B cell (primary cell): ENCODE measurements at regions not wholly inside any gene's neighbourhood (a gene's known extent, or its start where the extent isn't known, plus 50 kb on each side); places are given as distances from the start of the nearest gene placed in this dataset.

Experiments used
- ATAC-seq: fragments of 200-7000 bp; cut with Tn5 transposase; one replicate; pipeline ENCODE4 v1.10.0; 2021; ENCODE audit warnings: low read depth, mild to moderate bottlenecking, moderate number of reproducible peaks, moderate library complexity
- CTCF ChIA-PET: fragments of 350-600 bp; sonication (Branson Sonifier 250); formaldehyde crosslinking; loops from one replicate; lab custom pipeline; 2021; ENCODE audit warnings: antibody characterized with exemption, inconsistent platforms; lab: Charles Lee
- POLR2A ChIA-PET: fragments of 350-600 bp; sonication (Branson Sonifier 250); formaldehyde crosslinking; loops from one replicate; lab custom pipeline; 2021; ENCODE audit warnings: antibody characterized with exemption; lab: Charles Lee
- DNase-seq: peaks from one replicate; pipeline ENCODE4 v3.0.0; 2013
- H2AFZ ChIP-seq: 2 replicates; pipeline ENCODE4 v1.6.1; 2012; ENCODE audit warnings: mild to moderate bottlenecking, low read depth, low read length; ENCODE audit not compliant: insufficient read depth, poor library complexity, severe bottlenecking
- H3K27ac ChIP-seq, 2 donors: 1 replicate in 1 of 2; 2 replicates in 1 of 2; pipeline ENCODE4 v1.5.1; 2012 to 2013; ENCODE audit warnings: low read length in 2 of 2, mild to moderate bottlenecking in 2 of 2, moderate library complexity in 1 of 2
- H3K27me3 ChIP-seq, 4 experiments: fragments of 200-600 bp in 1 of 4; sonication (generic) in 1 of 4; replicated peaks in 1 of 4; 1 replicate in 2 of 4; 2 replicates in 2 of 4; pipeline versions ENCODE4 v1.6.1 to v1.7.0; 2013 to 2016; ENCODE audit warnings: low read length in 3 of 4, mild to moderate bottlenecking in 2 of 4, mixed read lengths in 1 of 4, moderate library complexity in 1 of 4; ENCODE audit not compliant: insufficient read depth in 4 of 4, control insufficient read depth in 3 of 4; ENCODE audit errors: control extremely low read depth in 1 of 4
- H3K36me3 ChIP-seq, 2 experiments: replicated peaks in 1 of 2; 1 replicate in 1 of 2; 2 replicates in 1 of 2; pipeline versions ENCODE4 v1.6.1 to v1.7.1; 2013; ENCODE audit warnings: low read length in 1 of 2; ENCODE audit not compliant: insufficient read depth in 2 of 2, control insufficient read depth in 1 of 2; ENCODE audit errors: control extremely low read depth in 1 of 2, extremely low read depth in 1 of 2
- H3K4me1 ChIP-seq, 2 donors: fragments of 200-600 bp in 1 of 2; sonication (generic) in 1 of 2; 1 replicate in 1 of 2; 2 replicates in 1 of 2; pipeline versions ENCODE4 v1.5.1 to v1.6.1; 2013 to 2017; ENCODE audit warnings: low read length in 2 of 2; ENCODE audit not compliant: control insufficient read depth in 2 of 2, insufficient read depth in 2 of 2
- H3K4me2 ChIP-seq: replicated peaks from 2 replicates; pipeline ENCODE3; 2012; ENCODE audit warnings: mild to moderate bottlenecking, low read depth, low read length; ENCODE audit not compliant: poor library complexity, severe bottlenecking
- H3K4me3 ChIP-seq, 5 experiments: fragments of 200-600 bp in 1 of 5; sonication (generic) in 1 of 5; 1 replicate in 3 of 5; 2 replicates in 2 of 5; pipeline versions ENCODE4 v1.5.1 to v1.7.0; 2011 to 2016; ENCODE audit warnings: low read length in 4 of 5, mild to moderate bottlenecking in 4 of 5, low read depth in 2 of 5, control low read depth in 1 of 5, moderate library complexity in 1 of 5; ENCODE audit not compliant: insufficient read depth in 1 of 5; ENCODE audit errors: control extremely low read depth in 1 of 5, extremely low read depth in 1 of 5
- H3K79me2 ChIP-seq: fragments of 200-600 bp; sonication (generic); one replicate; pipeline ENCODE4 v1.6.0; 2016; ENCODE audit warnings: low read length; ENCODE audit not compliant: control insufficient read depth, insufficient read depth
- H3K9ac ChIP-seq: fragments of 200-600 bp; sonication (generic); 2 replicates; pipeline ENCODE4 v1.6.1; 2017; ENCODE audit warnings: mild to moderate bottlenecking, low read length, moderate library complexity
- H3K9me3 ChIP-seq, 3 donors: one replicate each; pipeline versions ENCODE4 v1.6.1 to v1.7.1; 2013; ENCODE audit warnings: low read length in 2 of 3; ENCODE audit not compliant: control insufficient read depth in 2 of 3, insufficient read depth in 1 of 3; ENCODE audit errors: control extremely low read depth in 1 of 3
- H4K20me1 ChIP-seq: 2 replicates; pipeline ENCODE4 v1.6.0; 2012; ENCODE audit warnings: mild to moderate bottlenecking, low read length; ENCODE audit not compliant: insufficient read depth, control insufficient read depth, poor library complexity, severe bottlenecking
- H3K27ac Mint-ChIP-seq: one replicate; pipeline ENCODE4 v1.8.0; 2021; ENCODE audit warnings: mixed read lengths
- H3K27me3 Mint-ChIP-seq: one replicate; pipeline ENCODE4 v1.8.0; 2021; ENCODE audit warnings: mixed read lengths
- H3K4me1 Mint-ChIP-seq: one replicate; pipeline ENCODE4 v1.8.0; 2021; ENCODE audit warnings: mixed read lengths
- H3K4me3 Mint-ChIP-seq: one replicate; pipeline ENCODE4 v1.8.0; 2021; ENCODE audit warnings: mixed read lengths
- H3K9me3 Mint-ChIP-seq: one replicate; pipeline ENCODE4 v1.8.0; 2022; ENCODE audit warnings: mixed read lengths; ENCODE audit not compliant: insufficient read depth
- CTCF ChIP-seq: fragments of 200-600 bp; IDR thresholded peaks from one replicate; pipeline ENCODE4 v1.8.0; 2022; ENCODE audit warnings: antibody characterized with exemption, mild to moderate bottlenecking
- EZH2 ChIP-seq: IDR thresholded peaks from 2 replicates; pipeline ENCODE4 v1.6.1; 2012; ENCODE audit warnings: borderline replicate concordance, low read depth, mild to moderate bottlenecking, moderate library complexity, low read length; ENCODE audit not compliant: insufficient read depth, poor library complexity, severe bottlenecking
- WGBS: methylation state at CpG from one replicate; pipeline ENCODE4 v1.1.5; 2013; ENCODE audit warnings: missing lambda C conversion rate; ENCODE audit not compliant: insufficient coverage; 5-methylcytosine and 5-hydroxymethylcytosine counted together
- intact Hi-C: fragments of 100-400 bp; cut with micrococcal nuclease; formaldehyde crosslinking; loops from one replicate; pipeline ENCODE4 v1.10.0; 2022

DNA sequence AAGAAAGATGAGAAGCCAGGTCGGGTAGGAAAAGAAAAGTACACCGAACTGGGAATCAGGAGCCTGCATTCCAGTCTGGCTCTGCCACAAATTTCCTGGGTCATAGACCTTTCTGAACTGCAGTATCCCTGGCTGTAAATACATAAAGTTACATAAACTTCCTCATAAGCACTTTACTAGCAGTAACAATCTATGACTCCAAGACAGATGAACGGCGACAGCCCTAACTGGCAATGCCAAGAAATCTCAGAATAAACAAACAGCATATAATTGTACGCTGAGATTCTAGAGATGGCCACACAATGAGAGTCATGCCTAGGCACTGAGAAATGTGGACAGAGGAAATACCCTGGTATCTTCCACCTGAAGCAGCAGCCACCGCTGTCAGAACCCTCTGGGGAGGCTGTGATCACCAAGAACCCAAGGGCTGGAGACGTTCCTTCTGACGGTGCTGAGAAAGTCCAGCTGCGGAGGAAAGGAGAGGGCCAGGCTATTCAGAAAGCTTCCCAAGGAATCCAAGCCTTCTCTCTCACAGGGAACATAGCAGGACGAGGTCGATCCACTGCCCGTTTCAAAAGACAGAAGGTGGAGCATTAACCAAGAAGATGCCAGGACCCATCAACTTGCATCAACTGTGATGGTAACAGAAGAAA lies 89.3 kb upstream of the SLC66A3 start:
- POLR2A ChIA-PET = no interaction called here
- ATAC-seq (no peak), DNase-seq (no peak)
- Histone ChIP-seq H3K4me1 (no peaks in the 10 kb centered on the region), H3K4me2 (no peak overlapping the region), H2AFZ (no peak overlapping the region), H3K27me3 (peaks cover 0 to 11% (median 2%) of the 10 kb centered on the region in 4 experiments), H3K9me3 (peaks cover 0 to 11% (median 2%) of the 10 kb centered on the region in 3 donors), H3K79me2 (no peaks in the 10 kb centered on the region), H4K20me1 (no peaks in the 10 kb centered on the region), H3K9ac (no peak overlapping the region), H3K36me3 (no peaks in the 10 kb centered on the region), H3K4me3 (no peak overlapping the region), H3K27ac (no peak overlapping the region)
- CTCF ChIA-PET = no interaction called here
- no peak overlapping the region for H3K4me3 Mint-ChIP-seq
- intact Hi-C loops = no loop called here
- no peak overlapping the region for H3K27ac Mint-ChIP-seq
- H3K27me3 Mint-ChIP-seq = peaks cover 29% of the 10 kb centered on the region
- TF ChIP-seq CTCF = no peak
- no peak for TF ChIP-seq EZH2
- 80% methylated on average over 12 of the region's 12 CpGs for WGBS
- H3K4me1 Mint-ChIP-seq = no peaks in the 10 kb centered on the region
- peaks cover 3% of the 10 kb centered on the region for H3K9me3 Mint-ChIP-seq

DNA sequence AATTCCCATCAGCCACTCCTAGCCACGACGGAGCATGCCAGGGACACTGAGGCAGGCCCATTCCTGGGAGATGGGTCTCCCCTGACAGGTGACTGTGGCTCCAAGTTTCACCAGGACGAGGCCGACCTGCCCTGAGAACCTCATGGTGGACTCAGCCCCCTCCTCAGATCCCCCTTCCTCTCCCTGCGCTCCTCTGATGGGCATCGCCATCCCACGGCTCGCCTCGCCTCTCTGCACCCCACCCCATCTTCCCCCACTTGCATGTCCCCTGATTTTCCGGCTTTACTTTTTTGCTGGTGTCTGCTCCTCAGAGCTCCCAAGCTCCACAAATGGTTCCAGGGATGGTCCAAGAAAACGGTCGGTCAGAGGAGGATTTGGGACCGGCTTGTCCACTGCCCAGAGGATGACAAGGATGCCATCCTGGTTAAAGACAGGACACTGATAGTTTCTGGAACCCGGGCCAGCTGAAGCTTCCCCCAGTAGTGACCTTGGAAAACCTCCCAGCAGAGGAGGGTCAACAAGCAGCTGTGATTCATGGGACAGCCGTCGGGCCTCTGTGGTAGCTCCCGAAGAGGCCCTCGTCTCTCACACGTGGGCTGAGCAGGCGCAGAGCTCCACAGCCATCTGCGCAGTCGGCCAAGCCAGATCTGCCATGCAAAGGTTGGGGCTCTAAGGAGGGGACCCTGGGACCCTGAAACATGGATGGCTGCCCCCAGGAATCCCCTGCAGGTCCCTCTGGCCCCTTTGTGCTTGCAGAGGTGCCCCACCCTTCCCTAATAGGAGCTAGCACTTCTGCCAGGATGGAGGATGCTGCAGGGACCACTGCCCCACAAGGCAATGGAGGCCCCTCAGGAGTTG lies 87.8 kb upstream of the SLC66A3 start:
- CTCF ChIA-PET = no interaction called here
- ATAC-seq = no peak
- Histone ChIP-seq H3K4me3 (no peak overlapping the region), H4K20me1 (no peaks in the 10 kb centered on the region), H3K27ac (no peak overlapping the region), H3K4me1 (no peaks in the 10 kb centered on the region), H3K9ac (no peak overlapping the region), H3K9me3 (peaks cover 0 to 11% (median 0%) of the 10 kb centered on the region in 3 donors), H3K27me3 (peaks cover 0 to 11% (median 2%) of the 10 kb centered on the region in 4 experiments), H2AFZ (no peak overlapping the region), H3K4me2 (no peak overlapping the region), H3K36me3 (no peaks in the 10 kb centered on the region), H3K79me2 (no peaks in the 10 kb centered on the region)
- TF ChIP-seq EZH2 (no peak), CTCF (no peak)
- H3K4me3 Mint-ChIP-seq = no peak overlapping the region
- POLR2A ChIA-PET = no interaction called here
- H3K4me1 Mint-ChIP-seq = no peaks in the 10 kb centered on the region
- WGBS = 93% methylated on average over 22 of the region's 22 CpGs
- intact Hi-C loops = no loop called here
- peaks cover 3% of the 10 kb centered on the region for H3K9me3 Mint-ChIP-seq
- DNase-seq = no peak
- H3K27ac Mint-ChIP-seq = no peak overlapping the region
- H3K27me3 Mint-ChIP-seq = peaks cover 34% of the 10 kb centered on the region
